GM18861 (cell line): ENCODE measurements at regions not wholly inside any gene's neighbourhood (a gene's known extent, or its start where the extent isn't known, plus 50 kb on each side); places are given as distances from the start of the nearest gene placed in this dataset.

ENCODE experiments used
- ATAC-seq: cut with Tn5 transposase; IDR thresholded peaks from one replicate; pipeline ENCODE4 v1.9.1; 2021; ENCODE audit not compliant: unreplicated experiment

- ATAC-seq, result no peak
Observed at GRCh38 chr6:62672989-62673388, 387.0 kb upstream of the KHDRBS2 start.

GRCh38 chr6:62670490-62671223, 384.6 kb upstream of the KHDRBS2 start:
- ATAC-seq, result no peak

GRCh38 chr6:62669831-62670230, 383.8 kb upstream of the KHDRBS2 start:
- ATAC-seq, result no peak

GRCh38 chr6:62652692-62653328, 366.8 kb upstream of the KHDRBS2 start:
- no peak for ATAC-seq

GRCh38 chr6:62645274-62645673, 359.2 kb upstream of the KHDRBS2 start:
- no peak for ATAC-seq

- no peak for ATAC-seq
Observed at GRCh38 chr6:62640749-62641148, 354.7 kb upstream of the KHDRBS2 start.

GRCh38 chr6:62626661-62627060, 340.6 kb upstream of the KHDRBS2 start:
- no peak for ATAC-seq

- ATAC-seq, result no peak
Observed at GRCh38 chr6:62623846-62624532, 338.0 kb upstream of the KHDRBS2 start.

- no peak for ATAC-seq
Observed at GRCh38 chr6:62615366-62616015, 329.5 kb upstream of the KHDRBS2 start.

GRCh38 chr6:62614442-62614841, 328.4 kb upstream of the KHDRBS2 start:
- ATAC-seq, result no peak

GRCh38 chr6:62613928-62614327, 327.9 kb upstream of the KHDRBS2 start:
- ATAC-seq, result no peak

- ATAC-seq, result no peak
Observed at GRCh38 chr6:62612471-62612870, 326.4 kb upstream of the KHDRBS2 start.

- ATAC-seq, result no peak
Observed at GRCh38 chr6:62570372-62570771, 284.3 kb upstream of the KHDRBS2 start.

GRCh38 chr6:62541502-62541901, 255.5 kb upstream of the KHDRBS2 start:
- no peak for ATAC-seq

- ATAC-seq, result no peak
Observed at GRCh38 chr6:62530985-62531384, 245.0 kb upstream of the KHDRBS2 start.

- ATAC-seq, result no peak
Observed at GRCh38 chr6:62528894-62529526, 243.0 kb upstream of the KHDRBS2 start.

- no peak for ATAC-seq
Observed at GRCh38 chr6:62523630-62524029, 237.6 kb upstream of the KHDRBS2 start.

- no peak for ATAC-seq
Observed at GRCh38 chr6:62519574-62519973, 233.5 kb upstream of the KHDRBS2 start.

- ATAC-seq, result no peak
Observed at GRCh38 chr6:62516291-62517141, 230.5 kb upstream of the KHDRBS2 start.

- no peak for ATAC-seq
Observed at GRCh38 chr6:62492192-62492822, 206.3 kb upstream of the KHDRBS2 start.
